OCI-LY7 (cell line): ENCODE measurements at regions not wholly inside any gene's neighbourhood (a gene's known extent, or its start where the extent isn't known, plus 50 kb on each side); places are given as distances from the start of the nearest gene placed in this dataset.

ENCODE experiments used
- BruUV-seq: library from RNA; stranded (reverse); fragments of 400-500 nt; replicated peaks from 2 replicates; lab custom pipeline; 2021; lab: Mats Ljungman, UMichigan
- CTCF ChIA-PET: fragments of 300-600 bp; sonication (Branson Sonifier 250); formaldehyde crosslinking; loops from one replicate; lab custom pipeline; 2022; ENCODE audit warnings: antibody characterized with exemption; ENCODE audit not compliant: unreplicated experiment; lab: Charles Lee
- POLR2A ChIA-PET: fragments of 300-600 bp; sonication (Branson Sonifier 250); formaldehyde crosslinking; loops from one replicate; lab custom pipeline; 2022; ENCODE audit warnings: antibody characterized with exemption; lab: Charles Lee
- DNase-seq: peaks from one replicate; pipeline ENCODE4 v3.0.0-alpha.2; 2015; ENCODE audit warnings: low spot score
- H2AFZ ChIP-seq: fragments of 200-600 bp; sonication (generic), shearing (Covaris generic); 2 replicates; pipeline ENCODE4 v1.6.1; 2014; ENCODE audit warnings: mild to moderate bottlenecking, antibody characterized with exemption, low read length, moderate library complexity
- H3K27ac ChIP-seq: fragments of 200-600 bp; sonication (generic); 2 replicates; pipeline ENCODE4 v1.5.1; 2014; ENCODE audit warnings: mixed run types, low read depth, mild to moderate bottlenecking, moderate library complexity, low read length, inconsistent platforms; ENCODE audit not compliant: poor library complexity, severe bottlenecking
- H3K36me3 ChIP-seq: fragments of 200-600 bp; sonication (generic); 2 replicates; pipeline ENCODE4 v1.6.1; 2014; ENCODE audit warnings: mild to moderate bottlenecking, antibody characterized with exemption, low read length, moderate library complexity, mixed read lengths; ENCODE audit not compliant: insufficient read depth
- H3K4me1 ChIP-seq: fragments of 200-600 bp; sonication (generic); 2 replicates; pipeline ENCODE4 v1.5.1; 2014; ENCODE audit warnings: mild to moderate bottlenecking, low read length; ENCODE audit not compliant: insufficient read depth, poor library complexity, severe bottlenecking
- H3K4me2 ChIP-seq: fragments of 200-600 bp; sonication (generic); 2 replicates; pipeline ENCODE4 v1.6.1; 2014; ENCODE audit warnings: mild to moderate bottlenecking, low read length
- H3K4me3 ChIP-seq: fragments of 200-600 bp; sonication (generic); 2 replicates; pipeline ENCODE4 v1.5.1; 2014; ENCODE audit warnings: mild to moderate bottlenecking, low read depth, low read length; ENCODE audit not compliant: poor library complexity, severe bottlenecking
- H3K79me2 ChIP-seq: fragments of 200-600 bp; sonication (generic); 2 replicates; pipeline ENCODE4 v1.6.1; 2016; ENCODE audit warnings: low read depth, mild to moderate bottlenecking, low read length, moderate library complexity, mixed read lengths; ENCODE audit not compliant: insufficient read depth
- H3K9me2 ChIP-seq: fragments of 200-600 bp; sonication (generic); 2 replicates; pipeline ENCODE4 v1.6.1; 2016; ENCODE audit warnings: mild to moderate bottlenecking, low read length, mixed read lengths; ENCODE audit not compliant: insufficient read depth
- H3K9me3 ChIP-seq: fragments of 200-600 bp; sonication (generic); 2 replicates; pipeline ENCODE4 v1.6.1; 2014; ENCODE audit warnings: mild to moderate bottlenecking, mixed run types, low read length, mixed read lengths
- H4K20me1 ChIP-seq: fragments of 200-600 bp; sonication (generic); 2 replicates; pipeline ENCODE4 v1.6.1; 2014; ENCODE audit warnings: mild to moderate bottlenecking, antibody characterized with exemption, low read length, moderate library complexity, mixed read lengths; ENCODE audit not compliant: insufficient read depth
- EZH2phosphoT487 ChIP-seq: fragments of 200-600 bp; sonication (generic); IDR thresholded peaks from 2 replicates; pipeline ENCODE4 v1.6.1; 2018; ENCODE audit warnings: low read depth, borderline replicate concordance, mild to moderate bottlenecking, mixed run types, antibody characterized with exemption, low read length, moderate library complexity, mixed read lengths
- intact Hi-C: fragments of 100-400 bp; cut with micrococcal nuclease; formaldehyde crosslinking; loops from one replicate; pipeline ENCODE4 v1.10.0; 2022; ENCODE audit not compliant: unreplicated experiment
- TF ChIP-seq, protein P1 (sequence below): fragments of 200-600 bp; sonication (generic); conservative IDR thresholded peaks from 2 replicates; pipeline ENCODE4 v1.5.1; 2014; ENCODE audit warnings: mild to moderate bottlenecking, antibody characterized with exemption, low read length, moderate library complexity, mixed read lengths

GRCh38 chr9:95623640-95624039 lies 106.9 kb upstream of the PTCH1 start:
- H4K20me1 ChIP-seq = no peaks in the 10 kb centered on the region
- H3K4me1 ChIP-seq = no peaks in the 10 kb centered on the region
- H3K4me2 ChIP-seq = no peak overlapping the region
- no peak overlapping the region for H3K4me3 ChIP-seq
- H3K79me2 ChIP-seq = no peaks in the 10 kb centered on the region
- no peak overlapping the region for H2AFZ ChIP-seq
- H3K9me3 ChIP-seq = no peaks in the 10 kb centered on the region
- ChIA-PET CTCF (no interaction called here), POLR2A (no interaction called here)
- no TSS peak for BruUV-seq
- intact Hi-C loops = no loop called here
- H3K9me2 ChIP-seq = no peaks in the 10 kb centered on the region
- H3K36me3 ChIP-seq = no peaks in the 10 kb centered on the region
- no peak for TF ChIP-seq EZH2phosphoT487
- TF ChIP-seq, protein P1, sequence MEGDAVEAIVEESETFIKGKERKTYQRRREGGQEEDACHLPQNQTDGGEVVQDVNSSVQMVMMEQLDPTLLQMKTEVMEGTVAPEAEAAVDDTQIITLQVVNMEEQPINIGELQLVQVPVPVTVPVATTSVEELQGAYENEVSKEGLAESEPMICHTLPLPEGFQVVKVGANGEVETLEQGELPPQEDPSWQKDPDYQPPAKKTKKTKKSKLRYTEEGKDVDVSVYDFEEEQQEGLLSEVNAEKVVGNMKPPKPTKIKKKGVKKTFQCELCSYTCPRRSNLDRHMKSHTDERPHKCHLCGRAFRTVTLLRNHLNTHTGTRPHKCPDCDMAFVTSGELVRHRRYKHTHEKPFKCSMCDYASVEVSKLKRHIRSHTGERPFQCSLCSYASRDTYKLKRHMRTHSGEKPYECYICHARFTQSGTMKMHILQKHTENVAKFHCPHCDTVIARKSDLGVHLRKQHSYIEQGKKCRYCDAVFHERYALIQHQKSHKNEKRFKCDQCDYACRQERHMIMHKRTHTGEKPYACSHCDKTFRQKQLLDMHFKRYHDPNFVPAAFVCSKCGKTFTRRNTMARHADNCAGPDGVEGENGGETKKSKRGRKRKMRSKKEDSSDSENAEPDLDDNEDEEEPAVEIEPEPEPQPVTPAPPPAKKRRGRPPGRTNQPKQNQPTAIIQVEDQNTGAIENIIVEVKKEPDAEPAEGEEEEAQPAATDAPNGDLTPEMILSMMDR = no peak
- DNase-seq = no peak
- no peak overlapping the region for H3K27ac ChIP-seq

DNA sequence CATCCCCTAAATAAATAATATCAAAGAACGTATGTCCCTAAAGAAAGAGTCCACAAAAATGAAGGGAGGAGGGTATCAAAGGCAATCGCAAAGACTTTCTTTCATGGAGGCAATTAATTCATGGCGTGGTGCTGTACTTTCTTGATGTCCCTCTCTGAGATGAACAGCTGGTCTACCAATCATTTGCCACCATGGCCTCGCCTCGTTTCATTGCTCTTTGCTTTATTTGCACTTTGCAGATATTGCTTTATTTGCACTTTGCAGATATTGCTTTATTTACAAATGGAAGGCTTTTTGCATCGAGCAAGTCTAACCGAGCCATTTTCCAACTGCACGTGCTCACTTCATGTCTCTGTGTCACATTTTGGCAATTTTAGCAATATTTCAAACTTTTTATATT lies 104.0 kb upstream of the PTCH1 start:
- Histone ChIP-seq H3K4me3 (no peak overlapping the region), H4K20me1 (no peaks in the 10 kb centered on the region), H3K4me1 (no peaks in the 10 kb centered on the region), H3K36me3 (no peaks in the 10 kb centered on the region), H2AFZ (no peak overlapping the region), H3K9me3 (no peaks in the 10 kb centered on the region), H3K9me2 (no peaks in the 10 kb centered on the region), H3K27ac (no peak overlapping the region), H3K79me2 (no peaks in the 10 kb centered on the region), H3K4me2 (no peak overlapping the region)
- no peak for TF ChIP-seq EZH2phosphoT487
- TF ChIP-seq, protein P1 = no peak
- no peak for DNase-seq
- CTCF ChIA-PET = no interaction called here
- no TSS peak for BruUV-seq
- POLR2A ChIA-PET = no interaction called here
- intact Hi-C loops = no loop called here

- H3K4me2 ChIP-seq = no peak overlapping the region
- no peak overlapping the region for H3K27ac ChIP-seq
- H3K79me2 ChIP-seq = no peaks in the 10 kb centered on the region
- H2AFZ ChIP-seq = no peak overlapping the region
- H3K36me3 ChIP-seq = no peaks in the 10 kb centered on the region
- no peaks in the 10 kb centered on the region for H3K9me2 ChIP-seq
- CTCF ChIA-PET = no interaction called here
- TF ChIP-seq, protein P1 = no peak
- TF ChIP-seq EZH2phosphoT487 = no peak
- no peaks in the 10 kb centered on the region for H3K4me1 ChIP-seq
- intact Hi-C loops = no loop called here
- POLR2A ChIA-PET = no interaction called here
- no peaks in the 10 kb centered on the region for H3K9me3 ChIP-seq
- no peak overlapping the region for H3K4me3 ChIP-seq
- H4K20me1 ChIP-seq = no peaks in the 10 kb centered on the region
- no peak for DNase-seq
- BruUV-seq = no TSS peak
Observed at GRCh38 chr9:95620314-95620713, 103.5 kb upstream of the PTCH1 start.
